WTC11 (cell line): ENCODE measurements at regions not wholly inside any gene's neighbourhood (a gene's known extent, or its start where the extent isn't known, plus 50 kb on each side); places are given as distances from the start of the nearest gene placed in this dataset.

ENCODE experiments used
- NR2C2 ChIP-seq: sonication (generic); formaldehyde crosslinking; IDR thresholded peaks from 2 replicates; pipeline ENCODE4 v1.8.0; 2022; ENCODE audit warnings: mild to moderate bottlenecking, missing genetic modification reagents
- TEAD4 ChIP-seq: sonication (generic); formaldehyde crosslinking; IDR thresholded peaks from 2 replicates; pipeline ENCODE4 v1.8.0; 2022; ENCODE audit warnings: mild to moderate bottlenecking, missing genetic modification reagents
- TF ChIP-seq, protein P1 (sequence below): sonication (generic); formaldehyde crosslinking; IDR thresholded peaks from 2 replicates; pipeline ENCODE4 v1.8.1; 2023; ENCODE audit warnings: mild to moderate bottlenecking, moderate library complexity, missing genetic modification reagents
- TF ChIP-seq, protein P2 (sequence below): sonication (generic); formaldehyde crosslinking; IDR thresholded peaks from 2 replicates; pipeline ENCODE4 v1.8.1; 2023; ENCODE audit warnings: mild to moderate bottlenecking, missing genetic modification reagents, moderate library complexity
- TF ChIP-seq, protein P3 (sequence below): fragments of 200-600 bp; IDR thresholded peaks from 2 replicates; pipeline ENCODE4 v1.8.0; 2022; ENCODE audit warnings: antibody characterized with exemption

DNA sequence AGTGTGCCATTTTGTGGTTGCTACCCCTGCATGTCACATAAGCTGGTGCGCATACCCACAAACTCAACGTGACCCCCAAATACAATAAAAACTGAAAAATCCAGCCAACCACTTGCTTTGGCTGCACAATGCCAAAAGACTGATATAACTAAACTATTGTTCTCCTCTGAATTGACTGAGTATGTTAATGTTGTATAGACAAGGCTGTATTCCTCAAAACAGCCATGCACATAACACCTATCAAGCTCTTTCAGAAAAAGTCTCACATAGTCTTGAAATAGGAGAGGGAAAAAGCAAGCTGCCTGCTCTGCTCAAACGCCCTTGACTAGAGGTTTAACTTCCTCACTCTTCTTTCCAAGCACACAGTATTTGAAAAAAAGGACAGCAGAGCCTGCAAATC is 126.4 kb upstream of the NOCT start:
- TF ChIP-seq TEAD4 (no peak), NR2C2 (CRISPR knock-in tag) (no peak)
- TF ChIP-seq, protein P1, sequence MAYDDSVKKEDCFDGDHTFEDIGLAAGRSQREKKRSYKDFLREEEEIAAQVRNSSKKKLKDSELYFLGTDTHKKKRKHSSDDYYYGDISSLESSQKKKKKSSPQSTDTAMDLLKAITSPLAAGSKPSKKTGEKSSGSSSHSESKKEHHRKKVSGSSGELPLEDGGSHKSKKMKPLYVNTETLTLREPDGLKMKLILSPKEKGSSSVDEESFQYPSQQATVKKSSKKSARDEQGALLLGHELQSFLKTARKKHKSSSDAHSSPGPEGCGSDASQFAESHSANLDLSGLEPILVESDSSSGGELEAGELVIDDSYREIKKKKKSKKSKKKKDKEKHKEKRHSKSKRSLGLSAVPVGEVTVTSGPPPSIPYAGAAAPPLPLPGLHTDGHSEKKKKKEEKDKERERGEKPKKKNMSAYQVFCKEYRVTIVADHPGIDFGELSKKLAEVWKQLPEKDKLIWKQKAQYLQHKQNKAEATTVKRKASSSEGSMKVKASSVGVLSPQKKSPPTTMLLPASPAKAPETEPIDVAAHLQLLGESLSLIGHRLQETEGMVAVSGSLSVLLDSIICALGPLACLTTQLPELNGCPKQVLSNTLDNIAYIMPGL, result no peak
- TF ChIP-seq, protein P2, sequence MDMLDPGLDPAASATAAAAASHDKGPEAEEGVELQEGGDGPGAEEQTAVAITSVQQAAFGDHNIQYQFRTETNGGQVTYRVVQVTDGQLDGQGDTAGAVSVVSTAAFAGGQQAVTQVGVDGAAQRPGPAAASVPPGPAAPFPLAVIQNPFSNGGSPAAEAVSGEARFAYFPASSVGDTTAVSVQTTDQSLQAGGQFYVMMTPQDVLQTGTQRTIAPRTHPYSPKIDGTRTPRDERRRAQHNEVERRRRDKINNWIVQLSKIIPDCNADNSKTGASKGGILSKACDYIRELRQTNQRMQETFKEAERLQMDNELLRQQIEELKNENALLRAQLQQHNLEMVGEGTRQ (CRISPR knock-in tag), result no peak
- TF ChIP-seq, protein P3, sequence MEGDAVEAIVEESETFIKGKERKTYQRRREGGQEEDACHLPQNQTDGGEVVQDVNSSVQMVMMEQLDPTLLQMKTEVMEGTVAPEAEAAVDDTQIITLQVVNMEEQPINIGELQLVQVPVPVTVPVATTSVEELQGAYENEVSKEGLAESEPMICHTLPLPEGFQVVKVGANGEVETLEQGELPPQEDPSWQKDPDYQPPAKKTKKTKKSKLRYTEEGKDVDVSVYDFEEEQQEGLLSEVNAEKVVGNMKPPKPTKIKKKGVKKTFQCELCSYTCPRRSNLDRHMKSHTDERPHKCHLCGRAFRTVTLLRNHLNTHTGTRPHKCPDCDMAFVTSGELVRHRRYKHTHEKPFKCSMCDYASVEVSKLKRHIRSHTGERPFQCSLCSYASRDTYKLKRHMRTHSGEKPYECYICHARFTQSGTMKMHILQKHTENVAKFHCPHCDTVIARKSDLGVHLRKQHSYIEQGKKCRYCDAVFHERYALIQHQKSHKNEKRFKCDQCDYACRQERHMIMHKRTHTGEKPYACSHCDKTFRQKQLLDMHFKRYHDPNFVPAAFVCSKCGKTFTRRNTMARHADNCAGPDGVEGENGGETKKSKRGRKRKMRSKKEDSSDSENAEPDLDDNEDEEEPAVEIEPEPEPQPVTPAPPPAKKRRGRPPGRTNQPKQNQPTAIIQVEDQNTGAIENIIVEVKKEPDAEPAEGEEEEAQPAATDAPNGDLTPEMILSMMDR, result no peak
